Brain microvascular endothelial cell (primary cell): ENCODE measurements at regions not wholly inside any gene's neighbourhood (a gene's known extent, or its start where the extent isn't known, plus 50 kb on each side); places are given as distances from the start of the nearest gene placed in this dataset.

Experiments
- DNase-seq: peaks from one replicate; pipeline ENCODE4 v3.0.0-alpha.2; 2020
- H3K27ac ChIP-seq: fragments of 250-450 bp; sonication (Bioruptor Pico); 2 replicates; pipeline ENCODE4 v1.5.1; 2020; ENCODE audit warnings: mild to moderate bottlenecking, moderate library complexity
- H3K27me3 ChIP-seq: fragments of 250-450 bp; sonication (Bioruptor Pico); replicated peaks from 2 replicates; pipeline ENCODE4 v1.5.1; 2020; ENCODE audit warnings: mild to moderate bottlenecking
- H3K36me3 ChIP-seq: fragments of 250-450 bp; sonication (Bioruptor Pico); replicated peaks from 2 replicates; pipeline ENCODE4 v1.5.1; 2020; ENCODE audit warnings: mild to moderate bottlenecking
- H3K4me3 ChIP-seq: 2 replicates; pipeline ENCODE4 v1.5.1; 2011; ENCODE audit warnings: low read depth, mild to moderate bottlenecking, control low read depth, low read length, moderate library complexity
- in situ Hi-C: cut with HindIII; loops from 2 replicates; pipeline ENCODE4 v1.10.0; 2017; ENCODE audit warnings: low sequenced_read_pairs, low pct_ligation_motif_present
- TF ChIP-seq, protein P1 (sequence below): IDR thresholded peaks from 2 replicates; pipeline ENCODE4 v1.5.1; 2011; ENCODE audit warnings: low read depth, mild to moderate bottlenecking, moderate library complexity, low read length, control low read depth, inconsistent platforms; ENCODE audit errors: missing control alignments

DNA sequence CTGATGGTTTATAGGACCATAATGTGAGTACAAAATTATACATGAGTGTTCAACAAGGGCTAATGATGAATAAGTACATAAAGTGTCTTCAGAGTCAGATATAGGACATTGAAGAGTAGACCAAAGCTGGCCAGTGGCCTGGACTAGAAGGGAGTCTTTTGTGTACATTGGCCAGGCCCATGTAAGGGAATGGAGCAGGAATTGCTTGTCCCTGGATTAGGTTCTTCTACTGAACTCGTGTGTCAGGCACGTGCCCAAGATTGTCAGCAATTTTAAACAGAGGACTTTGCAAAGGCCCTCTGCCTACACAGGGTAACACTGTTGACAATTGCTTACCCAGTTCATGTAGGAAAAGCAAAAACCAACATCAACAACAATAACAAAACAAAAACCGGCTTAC lies 196.0 kb upstream of the SEL1L start:
- no peaks in the 10 kb centered on the region for H3K27me3 ChIP-seq
- H3K36me3 ChIP-seq, result no peaks in the 10 kb centered on the region
- no peak for DNase-seq
- TF ChIP-seq, protein P1, sequence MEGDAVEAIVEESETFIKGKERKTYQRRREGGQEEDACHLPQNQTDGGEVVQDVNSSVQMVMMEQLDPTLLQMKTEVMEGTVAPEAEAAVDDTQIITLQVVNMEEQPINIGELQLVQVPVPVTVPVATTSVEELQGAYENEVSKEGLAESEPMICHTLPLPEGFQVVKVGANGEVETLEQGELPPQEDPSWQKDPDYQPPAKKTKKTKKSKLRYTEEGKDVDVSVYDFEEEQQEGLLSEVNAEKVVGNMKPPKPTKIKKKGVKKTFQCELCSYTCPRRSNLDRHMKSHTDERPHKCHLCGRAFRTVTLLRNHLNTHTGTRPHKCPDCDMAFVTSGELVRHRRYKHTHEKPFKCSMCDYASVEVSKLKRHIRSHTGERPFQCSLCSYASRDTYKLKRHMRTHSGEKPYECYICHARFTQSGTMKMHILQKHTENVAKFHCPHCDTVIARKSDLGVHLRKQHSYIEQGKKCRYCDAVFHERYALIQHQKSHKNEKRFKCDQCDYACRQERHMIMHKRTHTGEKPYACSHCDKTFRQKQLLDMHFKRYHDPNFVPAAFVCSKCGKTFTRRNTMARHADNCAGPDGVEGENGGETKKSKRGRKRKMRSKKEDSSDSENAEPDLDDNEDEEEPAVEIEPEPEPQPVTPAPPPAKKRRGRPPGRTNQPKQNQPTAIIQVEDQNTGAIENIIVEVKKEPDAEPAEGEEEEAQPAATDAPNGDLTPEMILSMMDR, result no peak
- in situ Hi-C loops, result no loop called here
- no peak overlapping the region for H3K4me3 ChIP-seq
- H3K27ac ChIP-seq, result no peak overlapping the region

DNA sequence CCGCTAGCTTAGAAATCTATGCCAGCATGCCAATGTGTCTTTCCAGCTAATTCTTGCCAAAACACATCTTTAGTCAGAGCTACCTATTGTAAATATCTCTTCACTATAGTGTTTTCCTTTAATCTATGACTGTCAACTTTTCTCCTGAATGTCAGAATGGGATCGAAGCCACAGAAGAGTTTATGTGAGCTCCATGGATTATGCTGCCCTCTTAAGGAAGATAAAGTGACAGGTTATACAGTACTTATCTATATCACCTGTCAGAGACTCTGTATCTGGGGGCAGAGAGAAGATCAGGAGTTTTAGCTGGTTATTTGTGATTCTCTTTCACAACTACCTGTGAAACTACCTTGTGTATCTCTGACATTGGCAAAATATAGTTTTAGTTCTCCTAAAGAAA lies 204.3 kb upstream of the SEL1L start:
- H3K36me3 ChIP-seq, result no peaks in the 10 kb centered on the region

DNA sequence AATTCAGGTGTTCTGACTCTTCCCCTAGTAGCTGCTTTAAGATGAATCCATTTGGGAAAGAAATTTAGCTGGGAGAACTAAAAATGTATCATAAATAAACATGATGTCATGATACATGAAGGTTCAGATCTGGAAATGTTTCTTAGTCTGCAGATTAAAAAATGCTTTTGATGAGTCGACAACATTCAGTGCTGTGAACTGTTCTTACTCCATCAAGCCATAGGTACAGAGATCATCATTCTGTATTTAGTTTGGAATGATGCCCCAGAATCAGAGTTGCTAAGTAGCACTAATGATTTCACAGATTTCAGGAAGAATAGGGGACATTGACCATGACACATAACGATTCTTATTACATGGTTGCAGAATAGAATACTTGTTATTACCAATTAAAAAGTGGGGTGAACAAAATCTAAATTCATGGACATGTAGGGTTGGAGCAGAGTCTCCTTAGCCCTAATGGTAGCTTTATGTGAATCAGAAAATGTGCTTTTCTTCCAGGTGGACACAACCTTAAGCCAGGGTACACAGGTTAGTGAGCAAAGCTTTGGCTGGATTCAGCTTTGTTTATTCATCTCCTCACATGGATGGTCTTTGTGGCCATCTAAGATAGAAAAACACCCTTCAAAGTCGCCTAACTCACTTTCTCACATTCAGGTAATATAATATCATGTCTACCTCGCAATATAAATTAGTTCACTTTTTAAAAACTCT lies 205.4 kb upstream of the SEL1L start:
- no peak overlapping the region for H3K4me3 ChIP-seq
- in situ Hi-C loops, result no loop called here
- DNase-seq, result no peak

More for the DNA sequence above, 204.3 kb upstream of the SEL1L start:
- in situ Hi-C loops, result no loop called here
- no peak for DNase-seq
- H3K27me3 ChIP-seq, result no peaks in the 10 kb centered on the region
- H3K4me3 ChIP-seq, result no peak overlapping the region
- TF ChIP-seq, protein P1, result no peak
- no peak overlapping the region for H3K27ac ChIP-seq

DNA sequence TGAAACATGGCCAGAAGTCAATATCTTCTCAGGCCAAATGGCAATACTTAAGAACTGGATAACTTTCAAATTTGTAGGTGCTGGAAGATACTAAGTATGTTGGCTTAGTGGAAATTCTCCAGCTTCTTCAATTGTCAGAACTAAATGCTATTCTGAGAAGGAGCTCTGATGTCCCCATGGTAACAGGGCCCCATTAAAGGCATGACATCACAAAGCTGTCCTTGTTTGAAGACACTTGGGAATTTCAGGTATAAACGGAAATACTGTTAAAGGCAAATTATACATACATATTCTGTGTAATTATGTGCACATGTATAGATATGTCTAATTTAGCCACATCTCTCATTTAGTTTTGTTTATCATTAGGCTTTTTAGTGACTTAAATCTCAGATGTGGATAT lies 210.0 kb upstream of the SEL1L start:
- Histone ChIP-seq H3K27ac (no peak overlapping the region), H3K36me3 (no peaks in the 10 kb centered on the region), H3K4me3 (no peak overlapping the region), H3K27me3 (no peaks in the 10 kb centered on the region)
- no peak for DNase-seq
- TF ChIP-seq, protein P1, result no peak
- in situ Hi-C loops, result no loop called here

More for the DNA sequence above, 205.4 kb upstream of the SEL1L start:
- H3K27me3 ChIP-seq, result no peaks in the 10 kb centered on the region
- no peaks in the 10 kb centered on the region for H3K36me3 ChIP-seq
- TF ChIP-seq, protein P1, result no peak
- no peak overlapping the region for H3K27ac ChIP-seq

DNA sequence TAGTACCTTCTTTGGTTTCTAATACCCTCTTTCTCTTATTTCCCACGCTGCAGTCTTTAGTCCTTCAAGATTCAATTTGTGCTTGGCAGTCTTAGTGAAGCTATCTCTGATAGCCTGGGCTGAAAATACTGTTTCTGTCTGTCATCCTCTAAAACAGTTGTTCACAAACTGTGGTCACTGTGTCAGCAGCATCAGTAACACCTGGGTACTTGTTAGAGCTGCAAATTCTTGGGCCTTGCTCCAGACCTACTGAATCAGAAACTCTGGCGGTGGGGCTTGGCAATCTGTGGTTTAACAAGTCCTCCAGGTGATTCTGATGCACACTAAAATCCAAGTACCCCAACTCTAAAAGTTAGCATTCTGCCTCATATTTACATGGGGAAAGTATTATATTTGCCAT lies 217.5 kb upstream of the SEL1L start:
- Histone ChIP-seq H3K27me3 (no peaks in the 10 kb centered on the region), H3K36me3 (no peaks in the 10 kb centered on the region), H3K27ac (no peak overlapping the region), H3K4me3 (no peak overlapping the region)
- no peak for DNase-seq
- in situ Hi-C loops, result no loop called here
- TF ChIP-seq, protein P1, result no peak

DNA sequence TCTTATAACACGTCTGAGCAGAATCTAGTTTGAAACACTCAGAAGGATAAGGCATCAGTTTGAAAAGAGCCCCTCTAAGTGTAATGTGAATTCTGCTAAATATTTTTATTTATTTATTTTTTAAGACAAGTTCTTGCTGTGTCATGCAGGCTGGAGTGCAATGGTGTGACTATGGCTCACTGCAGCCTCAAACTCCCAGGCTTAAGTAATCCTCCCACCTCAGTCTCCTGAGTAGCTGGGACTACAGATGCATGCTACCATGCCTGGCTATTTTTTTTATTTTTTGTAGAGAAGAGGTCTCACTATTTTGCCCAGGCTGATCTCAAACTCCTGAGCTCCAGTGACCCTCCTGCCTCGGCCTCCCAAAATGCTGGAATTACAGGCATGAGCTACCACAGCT lies 225.9 kb upstream of the SEL1L start:
- Histone ChIP-seq H3K27ac (no peak overlapping the region), H3K36me3 (no peaks in the 10 kb centered on the region), H3K4me3 (no peak overlapping the region), H3K27me3 (no peaks in the 10 kb centered on the region)
- no peak for DNase-seq
- in situ Hi-C loops, result no loop called here
- TF ChIP-seq, protein P1, result no peak
